Erythroblast (primary cell): ENCODE measurements at regions not wholly inside any gene's neighbourhood (a gene's known extent, or its start where the extent isn't known, plus 50 kb on each side); places are given as distances from the start of the nearest gene placed in this dataset.

Experiments used
- GATA1 ChIP-seq: IDR thresholded peaks from 2 replicates; pipeline ENCODE4 v1.6.1; 2011; ENCODE audit warnings: low read depth, mild to moderate bottlenecking, control low read depth, low read length, moderate library complexity
- POLR2A ChIP-seq: IDR thresholded peaks from 2 replicates; pipeline ENCODE4 v1.6.1; 2011; ENCODE audit warnings: mild to moderate bottlenecking, low read length

- TF ChIP-seq POLR2A (no peak), GATA1 (no peak)
Measured at GRCh38 chr7:50867034-50867356, 84.3 kb upstream of the GRB10 start.
